ENCODE measurements at regions not wholly inside any gene's neighbourhood (a gene's known extent, or its start where the extent isn't known, plus 50 kb on each side); places are given as distances from the start of the nearest gene placed in this dataset.
A peak's percentile ranks its signal among the peaks of the same experiment; 100 is the strongest.

DNA sequence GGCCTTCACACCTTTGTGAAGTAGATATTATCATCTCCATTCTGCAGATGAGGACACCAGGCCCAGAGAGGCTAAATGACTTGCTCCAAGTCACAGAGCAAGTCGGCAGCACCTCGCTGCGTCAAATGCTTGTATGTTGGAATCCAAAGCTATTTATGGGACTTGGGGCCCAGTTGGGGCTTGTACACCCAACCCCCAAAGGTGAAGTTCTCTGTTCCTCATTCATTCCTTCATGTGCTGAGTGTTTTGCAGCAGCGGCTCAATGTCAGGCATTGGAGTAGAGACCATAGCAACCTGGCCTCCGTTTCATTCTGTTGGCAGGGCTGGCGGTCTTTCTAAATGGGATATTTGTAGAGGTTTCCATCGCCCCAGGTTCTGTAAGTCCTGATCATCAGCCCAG, 113.4 kb upstream of the SLC25A33 start:
- peak overlapping the region; percentile 57 for H3K9ac ChIP-seq (ENCODE audit: low read depth, low read length, poor library complexity, severe bottlenecking)
- TF ChIP-seq CTCF (conservative IDR thresholded peaks at IDR 0.05; ENCODE audit: low read length): no peak
- no peak for TF ChIP-seq EZH2phosphoT487 (IDR thresholded peaks at IDR 0.05; ENCODE audit: borderline replicate concordance)
- H3K4me2 ChIP-seq (ENCODE audit: low read depth, low read length, poor library complexity, severe bottlenecking): peak overlapping the region; percentile 75
- H3K36me3 ChIP-seq (ENCODE audit: insufficient read depth, low read length): no peaks in the 10 kb centered on the region
- H3K9me3 ChIP-seq (ENCODE audit: insufficient read depth, low read depth, low read length): no peaks in the 10 kb centered on the region
- peak overlapping the region; percentile 53 for H3K4me3 ChIP-seq (ENCODE audit: low read length, poor library complexity, severe bottlenecking)
- H3K4me1 ChIP-seq (ENCODE audit: insufficient read depth, low read length, poor library complexity, severe bottlenecking): peaks cover 80% of the 10 kb centered on the region
- no peaks in the 10 kb centered on the region for H4K20me1 ChIP-seq (ENCODE audit: insufficient read depth, low read length, poor library complexity, severe bottlenecking)
- no peaks in the 10 kb centered on the region for H3K27me3 ChIP-seq (ENCODE audit: insufficient read depth, low read length, poor library complexity, severe bottlenecking)
- H3K9me2 ChIP-seq (replicated peaks; ENCODE audit: low read depth, low read length): no peaks in the 10 kb centered on the region
- no peak overlapping the region for H2AFZ ChIP-seq (ENCODE audit: low read length)
- peaks cover 3% of the 10 kb centered on the region; the same call in 1 of the 2 replicates for H3K79me2 ChIP-seq (ENCODE audit: insufficient read depth, low read length)
- H3F3A ChIP-seq (ENCODE audit: low read depth): peaks cover 20% of the 10 kb centered on the region

GRCh38 chr1:9426291-9426711, 113.0 kb upstream of the SLC25A33 start:
- no peaks in the 10 kb centered on the region for H3K9me3 ChIP-seq (ENCODE audit: insufficient read depth, low read depth, low read length)
- peak overlapping the region; percentile 75 for H3K4me2 ChIP-seq (ENCODE audit: low read depth, low read length, poor library complexity, severe bottlenecking)
- H4K20me1 ChIP-seq (ENCODE audit: insufficient read depth, low read length, poor library complexity, severe bottlenecking): no peaks in the 10 kb centered on the region
- peak overlapping the region; percentile 73 for H3K9ac ChIP-seq (ENCODE audit: low read depth, low read length, poor library complexity, severe bottlenecking)
- TF ChIP-seq EZH2phosphoT487 (IDR thresholded peaks at IDR 0.05; ENCODE audit: borderline replicate concordance) (no peak), CTCF (conservative IDR thresholded peaks at IDR 0.05; ENCODE audit: low read length) (no peak)
- peak overlapping the region; percentile 66 for H3K4me3 ChIP-seq (ENCODE audit: low read length, poor library complexity, severe bottlenecking)
- H3K36me3 ChIP-seq (ENCODE audit: insufficient read depth, low read length): no peaks in the 10 kb centered on the region
- H3K27me3 ChIP-seq (ENCODE audit: insufficient read depth, low read length, poor library complexity, severe bottlenecking): no peaks in the 10 kb centered on the region
- H3K4me1 ChIP-seq (ENCODE audit: insufficient read depth, low read length, poor library complexity, severe bottlenecking): peaks cover 75% of the 10 kb centered on the region
- H3K9me2 ChIP-seq (replicated peaks; ENCODE audit: low read depth, low read length): no peaks in the 10 kb centered on the region
- H3K79me2 ChIP-seq (ENCODE audit: insufficient read depth, low read length): peaks cover 3% of the 10 kb centered on the region; the same call in 1 of the 2 replicates
- no peak overlapping the region for H2AFZ ChIP-seq (ENCODE audit: low read length)
- peaks cover 16% of the 10 kb centered on the region for H3F3A ChIP-seq (ENCODE audit: low read depth)

GRCh38 chr1:9427388-9427787, 111.9 kb upstream of the SLC25A33 start:
- H4K20me1 ChIP-seq (ENCODE audit: insufficient read depth, low read length, poor library complexity, severe bottlenecking): no peaks in the 10 kb centered on the region
- H3K9me2 ChIP-seq (replicated peaks; ENCODE audit: low read depth, low read length): no peaks in the 10 kb centered on the region
- H3K27me3 ChIP-seq (ENCODE audit: insufficient read depth, low read length, poor library complexity, severe bottlenecking): no peaks in the 10 kb centered on the region
- H3K9ac ChIP-seq (ENCODE audit: low read depth, low read length, poor library complexity, severe bottlenecking): peak overlapping the region; percentile 73
- peaks cover 66% of the 10 kb centered on the region for H3K4me1 ChIP-seq (ENCODE audit: insufficient read depth, low read length, poor library complexity, severe bottlenecking)
- H3K4me2 ChIP-seq (ENCODE audit: low read depth, low read length, poor library complexity, severe bottlenecking): peak overlapping the region; percentile 75
- no peak overlapping the region for H2AFZ ChIP-seq (ENCODE audit: low read length)
- no peak for TF ChIP-seq CTCF (conservative IDR thresholded peaks at IDR 0.05; ENCODE audit: low read length)
- H3K79me2 ChIP-seq (ENCODE audit: insufficient read depth, low read length): peaks cover 3% of the 10 kb centered on the region; the same call in 1 of the 2 replicates
- no peaks in the 10 kb centered on the region for H3K36me3 ChIP-seq (ENCODE audit: insufficient read depth, low read length)
- peak overlapping the region; percentile 66 for H3K4me3 ChIP-seq (ENCODE audit: low read length, poor library complexity, severe bottlenecking)
- H3F3A ChIP-seq (ENCODE audit: low read depth): peaks cover 16% of the 10 kb centered on the region
- no peaks in the 10 kb centered on the region for H3K9me3 ChIP-seq (ENCODE audit: insufficient read depth, low read depth, low read length)
